B cell (primary cell): ENCODE measurements at regions not wholly inside any gene's neighbourhood (a gene's known extent, or its start where the extent isn't known, plus 50 kb on each side); places are given as distances from the start of the nearest gene placed in this dataset.
"Not testable (repeated sequence)": the region's sequence is repeated elsewhere in the genome, so short reads cannot be mapped to it uniquely, and the experiment has no call there.

ENCODE experiments used
- ATAC-seq: fragments of 200-7000 bp; cut with Tn5 transposase; one replicate; pipeline ENCODE4 v1.10.0; 2021; ENCODE audit warnings: low read depth, mild to moderate bottlenecking, moderate number of reproducible peaks, moderate library complexity
- CTCF ChIA-PET: fragments of 350-600 bp; sonication (Branson Sonifier 250); formaldehyde crosslinking; loops from one replicate; lab custom pipeline; 2021; ENCODE audit warnings: antibody characterized with exemption, inconsistent platforms; lab: Charles Lee
- POLR2A ChIA-PET: fragments of 350-600 bp; sonication (Branson Sonifier 250); formaldehyde crosslinking; loops from one replicate; lab custom pipeline; 2021; ENCODE audit warnings: antibody characterized with exemption; lab: Charles Lee
- DNase-seq: peaks from one replicate; pipeline ENCODE4 v3.0.0; 2013
- H2AFZ ChIP-seq: 2 replicates; pipeline ENCODE4 v1.6.1; 2012; ENCODE audit warnings: mild to moderate bottlenecking, low read depth, low read length; ENCODE audit not compliant: insufficient read depth, poor library complexity, severe bottlenecking
- H3K27ac ChIP-seq, 2 donors: 1 replicate in 1 of 2; 2 replicates in 1 of 2; pipeline ENCODE4 v1.5.1; 2012 to 2013; ENCODE audit warnings: low read length in 2 of 2, mild to moderate bottlenecking in 2 of 2, moderate library complexity in 1 of 2
- H3K27me3 ChIP-seq, 4 experiments: fragments of 200-600 bp in 1 of 4; sonication (generic) in 1 of 4; replicated peaks in 1 of 4; 1 replicate in 2 of 4; 2 replicates in 2 of 4; pipeline versions ENCODE4 v1.6.1 to v1.7.0; 2013 to 2016; ENCODE audit warnings: low read length in 3 of 4, mild to moderate bottlenecking in 2 of 4, mixed read lengths in 1 of 4, moderate library complexity in 1 of 4; ENCODE audit not compliant: insufficient read depth in 4 of 4, control insufficient read depth in 3 of 4; ENCODE audit errors: control extremely low read depth in 1 of 4
- H3K36me3 ChIP-seq, 2 experiments: replicated peaks in 1 of 2; 1 replicate in 1 of 2; 2 replicates in 1 of 2; pipeline versions ENCODE4 v1.6.1 to v1.7.1; 2013; ENCODE audit warnings: low read length in 1 of 2; ENCODE audit not compliant: insufficient read depth in 2 of 2, control insufficient read depth in 1 of 2; ENCODE audit errors: control extremely low read depth in 1 of 2, extremely low read depth in 1 of 2
- H3K4me1 ChIP-seq, 2 donors: fragments of 200-600 bp in 1 of 2; sonication (generic) in 1 of 2; 1 replicate in 1 of 2; 2 replicates in 1 of 2; pipeline versions ENCODE4 v1.5.1 to v1.6.1; 2013 to 2017; ENCODE audit warnings: low read length in 2 of 2; ENCODE audit not compliant: control insufficient read depth in 2 of 2, insufficient read depth in 2 of 2
- H3K4me2 ChIP-seq: replicated peaks from 2 replicates; pipeline ENCODE3; 2012; ENCODE audit warnings: mild to moderate bottlenecking, low read depth, low read length; ENCODE audit not compliant: poor library complexity, severe bottlenecking
- H3K4me3 ChIP-seq, 5 experiments: fragments of 200-600 bp in 1 of 5; sonication (generic) in 1 of 5; 1 replicate in 3 of 5; 2 replicates in 2 of 5; pipeline versions ENCODE4 v1.5.1 to v1.7.0; 2011 to 2016; ENCODE audit warnings: low read length in 4 of 5, mild to moderate bottlenecking in 4 of 5, low read depth in 2 of 5, control low read depth in 1 of 5, moderate library complexity in 1 of 5; ENCODE audit not compliant: insufficient read depth in 1 of 5; ENCODE audit errors: control extremely low read depth in 1 of 5, extremely low read depth in 1 of 5
- H3K79me2 ChIP-seq: fragments of 200-600 bp; sonication (generic); one replicate; pipeline ENCODE4 v1.6.0; 2016; ENCODE audit warnings: low read length; ENCODE audit not compliant: control insufficient read depth, insufficient read depth
- H3K9ac ChIP-seq: fragments of 200-600 bp; sonication (generic); 2 replicates; pipeline ENCODE4 v1.6.1; 2017; ENCODE audit warnings: mild to moderate bottlenecking, low read length, moderate library complexity
- H3K9me3 ChIP-seq, 3 donors: one replicate each; pipeline versions ENCODE4 v1.6.1 to v1.7.1; 2013; ENCODE audit warnings: low read length in 2 of 3; ENCODE audit not compliant: control insufficient read depth in 2 of 3, insufficient read depth in 1 of 3; ENCODE audit errors: control extremely low read depth in 1 of 3
- H4K20me1 ChIP-seq: 2 replicates; pipeline ENCODE4 v1.6.0; 2012; ENCODE audit warnings: mild to moderate bottlenecking, low read length; ENCODE audit not compliant: insufficient read depth, control insufficient read depth, poor library complexity, severe bottlenecking
- H3K27ac Mint-ChIP-seq: one replicate; pipeline ENCODE4 v1.8.0; 2021; ENCODE audit warnings: mixed read lengths
- H3K27me3 Mint-ChIP-seq: one replicate; pipeline ENCODE4 v1.8.0; 2021; ENCODE audit warnings: mixed read lengths
- H3K4me1 Mint-ChIP-seq: one replicate; pipeline ENCODE4 v1.8.0; 2021; ENCODE audit warnings: mixed read lengths
- H3K4me3 Mint-ChIP-seq: one replicate; pipeline ENCODE4 v1.8.0; 2021; ENCODE audit warnings: mixed read lengths
- H3K9me3 Mint-ChIP-seq: one replicate; pipeline ENCODE4 v1.8.0; 2022; ENCODE audit warnings: mixed read lengths; ENCODE audit not compliant: insufficient read depth
- EZH2 ChIP-seq: IDR thresholded peaks from 2 replicates; pipeline ENCODE4 v1.6.1; 2012; ENCODE audit warnings: borderline replicate concordance, low read depth, mild to moderate bottlenecking, moderate library complexity, low read length; ENCODE audit not compliant: insufficient read depth, poor library complexity, severe bottlenecking
- WGBS: methylation state at CpG from one replicate; pipeline ENCODE4 v1.1.5; 2013; ENCODE audit warnings: missing lambda C conversion rate; ENCODE audit not compliant: insufficient coverage; 5-methylcytosine and 5-hydroxymethylcytosine counted together
- intact Hi-C: fragments of 100-400 bp; cut with micrococcal nuclease; formaldehyde crosslinking; loops from one replicate; pipeline ENCODE4 v1.10.0; 2022
- TF ChIP-seq, protein P1 (sequence below): fragments of 200-600 bp; IDR thresholded peaks from one replicate; pipeline ENCODE4 v1.8.0; 2022; ENCODE audit warnings: antibody characterized with exemption, mild to moderate bottlenecking

- intact Hi-C loops, result no loop called here
- no peaks in the 10 kb centered on the region for H3K9me3 Mint-ChIP-seq
- POLR2A ChIA-PET, result no interaction called here
Observed at GRCh38 chr2:61605245-61605644, 67.1 kb upstream of the XPO1 start.

GRCh38 chr2:61604433-61604832, 66.3 kb upstream of the XPO1 start:
- ATAC-seq (no peak), DNase-seq (no peak)
- ChIA-PET CTCF (no interaction called here), POLR2A (interaction anchor here (0.6 kb wide), 1 partner anchor 61 kb away, joined by 4 read pairs; no protein-coding TSS in a partner anchor)
- H2AFZ ChIP-seq, result no peak overlapping the region
- no peaks in the 10 kb centered on the region for H3K9me3 Mint-ChIP-seq
- no peaks in the 10 kb centered on the region for H3K79me2 ChIP-seq
- WGBS, result no CpG with 5 or more reads among the region's 2 CpGs
- H3K36me3 ChIP-seq, result no peaks in the 10 kb centered on the region
- H4K20me1 ChIP-seq, result no peaks in the 10 kb centered on the region
- intact Hi-C loops, result no loop called here
- no peak overlapping the region for H3K4me3 ChIP-seq
- H3K4me3 Mint-ChIP-seq, result no peak overlapping the region
- no peaks in the 10 kb centered on the region for H3K9me3 ChIP-seq
- H3K27me3 ChIP-seq, result no peaks in the 10 kb centered on the region
- H3K27ac Mint-ChIP-seq, result no peak overlapping the region
- no peaks in the 10 kb centered on the region for H3K4me1 Mint-ChIP-seq
- no peaks in the 10 kb centered on the region for H3K4me1 ChIP-seq
- H3K9ac ChIP-seq, result no peak overlapping the region
- H3K27ac ChIP-seq, result no peak overlapping the region
- H3K4me2 ChIP-seq, result no peak overlapping the region
- H3K27me3 Mint-ChIP-seq, result no peaks in the 10 kb centered on the region
- no peak for TF ChIP-seq EZH2
- TF ChIP-seq, protein P1, sequence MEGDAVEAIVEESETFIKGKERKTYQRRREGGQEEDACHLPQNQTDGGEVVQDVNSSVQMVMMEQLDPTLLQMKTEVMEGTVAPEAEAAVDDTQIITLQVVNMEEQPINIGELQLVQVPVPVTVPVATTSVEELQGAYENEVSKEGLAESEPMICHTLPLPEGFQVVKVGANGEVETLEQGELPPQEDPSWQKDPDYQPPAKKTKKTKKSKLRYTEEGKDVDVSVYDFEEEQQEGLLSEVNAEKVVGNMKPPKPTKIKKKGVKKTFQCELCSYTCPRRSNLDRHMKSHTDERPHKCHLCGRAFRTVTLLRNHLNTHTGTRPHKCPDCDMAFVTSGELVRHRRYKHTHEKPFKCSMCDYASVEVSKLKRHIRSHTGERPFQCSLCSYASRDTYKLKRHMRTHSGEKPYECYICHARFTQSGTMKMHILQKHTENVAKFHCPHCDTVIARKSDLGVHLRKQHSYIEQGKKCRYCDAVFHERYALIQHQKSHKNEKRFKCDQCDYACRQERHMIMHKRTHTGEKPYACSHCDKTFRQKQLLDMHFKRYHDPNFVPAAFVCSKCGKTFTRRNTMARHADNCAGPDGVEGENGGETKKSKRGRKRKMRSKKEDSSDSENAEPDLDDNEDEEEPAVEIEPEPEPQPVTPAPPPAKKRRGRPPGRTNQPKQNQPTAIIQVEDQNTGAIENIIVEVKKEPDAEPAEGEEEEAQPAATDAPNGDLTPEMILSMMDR, result no peak

More at GRCh38 chr2:61605245-61605644, 67.1 kb upstream of the XPO1 start:
- no peaks in the 10 kb centered on the region for H3K36me3 ChIP-seq
- ATAC-seq, result no peak
- no peaks in the 10 kb centered on the region for H3K79me2 ChIP-seq
- H3K27me3 Mint-ChIP-seq, result no peaks in the 10 kb centered on the region
- CTCF ChIA-PET, result no interaction called here
- H3K9me3 ChIP-seq, result no peaks in the 10 kb centered on the region
- no peaks in the 10 kb centered on the region for H3K4me1 Mint-ChIP-seq
- no peak overlapping the region for H3K27ac ChIP-seq
- no peak overlapping the region for H3K27ac Mint-ChIP-seq
- no peak overlapping the region for H3K4me3 Mint-ChIP-seq
- no peak for DNase-seq
- no peak overlapping the region for H3K4me2 ChIP-seq
- 100% methylated on average over 1 of the region's 3 CpGs for WGBS
- H3K27me3 ChIP-seq, result no peaks in the 10 kb centered on the region
- no peaks in the 10 kb centered on the region for H4K20me1 ChIP-seq
- no peak overlapping the region for H3K9ac ChIP-seq
- TF ChIP-seq EZH2, result no peak
- H3K4me1 ChIP-seq, result no peaks in the 10 kb centered on the region
- H3K4me3 ChIP-seq, result no peak overlapping the region
- H2AFZ ChIP-seq, result no peak overlapping the region

DNA sequence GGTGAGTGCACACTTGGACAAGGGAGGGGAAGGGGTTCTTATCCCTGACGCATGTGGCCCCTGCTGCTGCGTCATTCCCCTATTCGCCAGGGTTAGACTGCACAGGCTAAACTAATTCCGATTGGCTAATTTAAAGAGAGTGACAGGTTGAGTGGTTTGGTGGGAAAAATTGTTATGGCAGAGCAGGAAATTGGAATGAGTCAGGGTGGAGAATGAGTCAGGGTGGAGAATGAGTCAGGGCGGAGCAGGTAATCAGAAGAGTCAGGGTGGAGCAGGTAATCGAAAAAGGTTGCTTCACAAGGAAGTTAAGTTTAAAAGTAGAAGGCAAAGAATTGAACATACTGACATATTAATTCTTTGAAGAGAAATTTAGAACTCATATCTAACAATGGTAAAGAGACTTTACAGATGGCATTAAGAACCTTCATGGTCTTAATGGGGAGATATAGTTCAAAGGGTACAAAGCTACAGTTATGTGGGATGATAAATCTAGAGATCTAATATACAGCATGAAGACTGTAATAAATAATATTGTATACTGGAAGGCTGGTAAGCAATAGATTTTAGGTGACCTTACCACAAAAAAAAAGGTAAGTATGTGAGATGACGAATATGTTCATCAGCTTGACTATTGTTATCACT, 60.5 kb upstream of the XPO1 start:
- H3K9me3 Mint-ChIP-seq, H3K27ac Mint-ChIP-seq, intact Hi-C loops, H3K36me3 ChIP-seq, H3K27me3 Mint-ChIP-seq, H2AFZ ChIP-seq, H3K4me1 Mint-ChIP-seq, H4K20me1 ChIP-seq, H3K79me2 ChIP-seq, H3K4me3 ChIP-seq, CTCF ChIA-PET, DNase-seq, H3K9me3 ChIP-seq, H3K9ac ChIP-seq, ATAC-seq, POLR2A ChIA-PET, H3K4me3 Mint-ChIP-seq, H3K4me2 ChIP-seq, H3K4me1 ChIP-seq, H3K27me3 ChIP-seq, H3K27ac ChIP-seq: not testable (repeated sequence)
- WGBS, result 100% methylated on average over 3 of the region's 7 CpGs
